ENCODE measurements at regions not wholly inside any gene's neighbourhood (a gene's known extent, or its start where the extent isn't known, plus 50 kb on each side); places are given as distances from the start of the nearest gene placed in this dataset.

GRCh38 chr15:96262549-96263489 is 67.7 kb upstream of the NR2F2 start (continued):
- TF ChIP-seq REST (IDR thresholded peaks at IDR 0.05; ENCODE audit: unreplicated experiment) (no peak), ZNF331 (CRISPR knock-in tag; IDR thresholded peaks at IDR 0.05; ENCODE audit: low read depth) (no peak), NANOG (IDR thresholded peaks at IDR 0.05; ENCODE audit: borderline replicate concordance) (no peak), JUNB (IDR thresholded peaks at IDR 0.05; ENCODE audit: unreplicated experiment) (no peak), STAT1 (IDR thresholded peaks at IDR 0.05; ENCODE audit: unreplicated experiment) (no peak), EZH2 (IDR thresholded peaks at IDR 0.05; ENCODE audit: low read depth, unreplicated experiment) (no peak)

GRCh38 chr15:96264351-96264798 is 66.1 kb upstream of the NR2F2 start:
- Histone ChIP-seq H4K20me1 (replicated peaks; ENCODE audit: insufficient read depth) (no peaks in the 10 kb centered on the region), H3K4me2 (no peak overlapping the region), H3F3A (replicated peaks; ENCODE audit: low read depth) (no peaks in the 10 kb centered on the region), H3K36me3 (ENCODE audit: insufficient read depth) (no peaks in the 10 kb centered on the region), H3K9me2 (ENCODE audit: insufficient read depth) (no peaks in the 10 kb centered on the region), H3K4me3 (no peak overlapping the region), H3K27me3 (ENCODE audit: insufficient read depth) (no peaks in the 10 kb centered on the region), H3K79me2 (replicated peaks; ENCODE audit: insufficient read depth) (no peaks in the 10 kb centered on the region), H3K27ac (ENCODE audit: low read depth) (no peak overlapping the region), H3K4me1 (ENCODE audit: insufficient read depth) (peaks cover 20% of the 10 kb centered on the region), H2AFZ (no peak overlapping the region)
- H3K36me3 Mint-ChIP-seq (ENCODE audit: low read depth) = no peaks in the 10 kb centered on the region
- H3K27ac Mint-ChIP-seq = no peak overlapping the region
- H3K27me3 Mint-ChIP-seq (ENCODE audit: insufficient read depth, low read depth, poor library complexity) = no peaks in the 10 kb centered on the region
- DNase-seq (ENCODE audit: low spot score) (no peak), ATAC-seq (no peak)
- H3K4me3 Mint-ChIP-seq = no peak overlapping the region
- H3K9me3 Mint-ChIP-seq = no peaks in the 10 kb centered on the region
- H3K4me1 Mint-ChIP-seq = peaks cover 33% of the 10 kb centered on the region
- TF ChIP-seq POLR2AphosphoS5 (IDR thresholded peaks at IDR 0.05; ENCODE audit: low read depth) (no peak), STAT1 (IDR thresholded peaks at IDR 0.05; ENCODE audit: unreplicated experiment) (no peak), NANOG (IDR thresholded peaks at IDR 0.05; ENCODE audit: borderline replicate concordance) (no peak), ZNF331 (CRISPR knock-in tag; IDR thresholded peaks at IDR 0.05; ENCODE audit: low read depth) (no peak), CREB1 (CRISPR knock-in tag; IDR thresholded peaks at IDR 0.05; ENCODE audit: low read depth) (no peak), REST (IDR thresholded peaks at IDR 0.05; ENCODE audit: unreplicated experiment) (no peak), EZH2 (IDR thresholded peaks at IDR 0.05; ENCODE audit: low read depth, unreplicated experiment) (no peak), ZNF114 (CRISPR knock-in tag; IDR thresholded peaks at IDR 0.05) (no peak), JUNB (IDR thresholded peaks at IDR 0.05; ENCODE audit: unreplicated experiment) (no peak), EZH2phosphoT487 (IDR thresholded peaks at IDR 0.05; ENCODE audit: unreplicated experiment) (no peak)
